Putamen (tissue), 1 donor: ENCODE measurements at regions not wholly inside any gene's neighbourhood (a gene's known extent, or its start where the extent isn't known, plus 50 kb on each side); places are given as distances from the start of the nearest gene placed in this dataset.
"Not testable (repeated sequence)": the region's sequence is repeated elsewhere in the genome, so short reads cannot be mapped to it uniquely, and the experiment has no call there.

Experiments
- DNase-seq: peaks from one replicate; pipeline ENCODE4 v3.0.0-alpha.2; 2016; ENCODE audit warnings: low spot score

- DNase-seq: not testable (repeated sequence)
Observed at GRCh38 chr1:116298213-116298579, 74.8 kb upstream of the ATP1A1 start.

- no peak for DNase-seq
Observed at GRCh38 chr1:116298746-116299145, 74.3 kb upstream of the ATP1A1 start.

GRCh38 chr1:116299248-116299647 lies 73.8 kb upstream of the ATP1A1 start:
- DNase-seq: no peak

- DNase-seq: no peak
Observed at GRCh38 chr1:116302281-116302680, 70.8 kb upstream of the ATP1A1 start.

- DNase-seq: no peak
Observed at GRCh38 chr1:116306102-116306501, 66.9 kb upstream of the ATP1A1 start.

GRCh38 chr1:116306840-116307442 lies 66.1 kb upstream of the ATP1A1 start:
- DNase-seq: no peak

- no peak for DNase-seq
Observed at GRCh38 chr1:116308276-116308675, 64.8 kb upstream of the ATP1A1 start.

GRCh38 chr1:116309090-116309870 lies 63.8 kb upstream of the ATP1A1 start:
- no peak for DNase-seq

- peak; percentile 11 for DNase-seq
Observed at GRCh38 chr1:116310180-116310579, 62.9 kb upstream of the ATP1A1 start.

- no peak for DNase-seq
Observed at GRCh38 chr1:116311193-116311592, 61.9 kb upstream of the ATP1A1 start.

- DNase-seq: peak; percentile 34
Observed at GRCh38 chr1:116311756-116312680, 61.0 kb upstream of the ATP1A1 start.

- DNase-seq: no peak
Observed at GRCh38 chr1:116312681-116313069, 60.4 kb upstream of the ATP1A1 start.

GRCh38 chr1:116313776-116314175 lies 59.3 kb upstream of the ATP1A1 start:
- no peak for DNase-seq

GRCh38 chr1:116314305-116314919 lies 58.6 kb upstream of the ATP1A1 start:
- DNase-seq: no peak

- DNase-seq: no peak
Observed at GRCh38 chr1:116316373-116316772, 56.7 kb upstream of the ATP1A1 start.

- no peak for DNase-seq
Observed at GRCh38 chr1:116318897-116319296, 54.1 kb upstream of the ATP1A1 start.

- DNase-seq: no peak
Observed at GRCh38 chr1:116320874-116321273, 52.2 kb upstream of the ATP1A1 start.

- DNase-seq: no peak
Observed at GRCh38 chr1:116321766-116322175, 51.3 kb upstream of the ATP1A1 start.

GRCh38 chr1:116322752-116323405 lies 50.2 kb upstream of the ATP1A1 start:
- DNase-seq: no peak
